GM19043 (cell line): ENCODE measurements at regions not wholly inside any gene's neighbourhood (a gene's known extent, or its start where the extent isn't known, plus 50 kb on each side); places are given as distances from the start of the nearest gene placed in this dataset.

ENCODE experiments used
- ATAC-seq: cut with Tn5 transposase; IDR thresholded peaks from one replicate; pipeline ENCODE4 v1.9.1; 2021; ENCODE audit warnings: low read depth; ENCODE audit not compliant: unreplicated experiment

DNA sequence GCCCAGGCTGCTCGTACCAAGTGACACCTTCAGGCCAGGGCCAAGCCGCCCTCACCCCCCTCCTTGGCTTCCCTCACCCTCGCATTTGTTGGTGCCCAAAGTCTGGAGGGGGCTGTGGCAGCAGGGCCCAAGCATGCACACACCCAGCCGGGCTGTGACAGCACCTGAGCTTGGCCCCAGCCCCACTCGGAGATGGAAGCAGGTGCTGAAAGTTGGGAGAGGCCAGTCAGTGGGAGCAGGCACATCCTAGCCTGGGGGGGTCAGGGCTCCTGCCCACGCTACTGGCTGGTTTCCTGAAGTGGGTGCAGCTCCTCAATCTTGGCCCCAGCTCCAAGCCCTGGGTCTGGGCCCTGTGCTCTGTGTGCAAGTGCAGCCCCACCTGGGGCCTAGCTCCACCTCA, 228.0 kb downstream of the RDH14 start:
- no peak for ATAC-seq

GRCh38 chr2:18325118-18325517, 235.3 kb downstream of the RDH14 start:
- no peak for ATAC-seq

GRCh38 chr2:18319987-18320386, 240.5 kb downstream of the RDH14 start:
- no peak for ATAC-seq

DNA sequence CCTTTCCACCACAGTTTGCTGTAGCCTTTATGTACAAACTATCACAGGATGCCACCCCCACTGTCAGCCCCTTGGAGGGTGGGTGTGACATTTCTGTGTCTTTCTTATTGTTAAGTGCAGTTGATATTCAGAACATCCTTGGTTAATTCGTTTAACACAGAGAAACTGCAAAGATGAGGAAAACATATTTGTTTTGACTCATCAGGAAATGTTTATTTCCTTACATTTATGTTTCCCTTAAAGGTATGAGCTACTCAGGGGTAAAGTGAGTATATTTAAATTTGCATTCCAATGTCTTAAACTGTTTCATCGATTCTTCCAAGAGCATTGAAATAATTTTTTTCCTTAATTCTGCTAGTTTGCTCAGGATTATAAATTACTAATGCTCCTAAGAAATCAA, 243.4 kb downstream of the RDH14 start:
- ATAC-seq = no peak

- no peak for ATAC-seq
Observed at GRCh38 chr2:18312818-18313217, 247.6 kb downstream of the RDH14 start.

- no peak for ATAC-seq
Observed at GRCh38 chr2:18311420-18312195, 248.8 kb downstream of the RDH14 start.

- no peak for ATAC-seq
Observed at GRCh38 chr2:18309627-18310026, 250.8 kb downstream of the RDH14 start.

- ATAC-seq = no peak
Observed at GRCh38 chr2:18309188-18309587, 251.3 kb downstream of the RDH14 start.

DNA sequence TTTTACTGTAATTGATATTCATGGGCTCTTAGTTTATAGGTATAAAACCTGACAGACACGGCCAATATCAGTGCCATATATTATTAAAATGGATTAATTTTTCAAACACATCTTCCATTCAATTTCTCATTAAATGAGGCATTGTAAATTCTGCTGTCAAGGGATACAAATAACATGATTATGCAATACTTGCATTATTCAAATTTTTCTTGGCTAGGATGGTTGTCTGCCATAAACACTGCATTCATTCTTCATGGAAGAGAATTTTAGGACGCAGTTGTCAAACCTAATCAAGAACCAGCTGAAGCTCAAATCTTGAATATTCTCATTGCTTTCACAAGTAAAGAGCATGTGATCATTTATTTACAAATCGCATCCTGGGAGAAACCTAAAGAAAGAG, 255.6 kb downstream of the RDH14 start:
- ATAC-seq = no peak

GRCh38 chr2:18301421-18302139, 258.9 kb downstream of the RDH14 start:
- ATAC-seq = no peak

DNA sequence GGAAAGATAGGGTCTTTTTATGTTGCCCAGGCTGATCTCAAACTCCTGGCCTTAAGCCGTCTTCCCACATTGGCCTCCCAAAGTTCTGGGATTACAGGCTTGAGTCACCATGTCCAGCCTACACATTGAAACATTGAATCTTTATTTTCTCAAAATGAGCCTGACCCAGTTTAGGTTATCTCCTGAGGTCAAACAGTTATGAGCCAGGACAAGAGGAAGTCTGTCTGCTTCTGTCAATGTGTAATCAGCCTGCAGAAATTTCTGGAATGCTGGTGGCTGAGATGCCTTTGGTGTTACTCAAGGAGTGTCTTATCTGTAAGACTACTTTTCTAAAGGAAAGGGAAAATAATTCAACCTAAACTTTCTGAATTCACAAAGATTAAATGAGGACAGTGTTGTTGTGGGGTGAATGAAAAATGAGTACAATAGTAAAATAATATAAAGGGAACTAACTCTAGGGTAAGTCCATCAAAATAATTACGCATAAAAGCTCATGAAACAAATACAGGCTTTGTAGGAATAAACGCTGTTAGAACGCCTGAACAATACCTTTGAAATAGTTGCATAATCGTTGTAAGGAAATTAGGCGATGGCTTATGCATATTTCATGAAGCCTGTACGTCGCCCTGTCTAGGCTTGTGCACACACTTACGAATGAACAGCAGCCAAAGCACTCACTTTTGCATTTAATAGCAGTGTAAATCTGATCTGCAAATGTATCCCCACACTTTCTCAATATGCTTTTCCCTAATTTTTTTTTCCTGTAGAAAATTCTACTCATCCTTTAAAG, 260.8 kb downstream of the RDH14 start:
- no peak for ATAC-seq

- ATAC-seq = no peak
Observed at GRCh38 chr2:18297534-18298058, 262.9 kb downstream of the RDH14 start.

DNA sequence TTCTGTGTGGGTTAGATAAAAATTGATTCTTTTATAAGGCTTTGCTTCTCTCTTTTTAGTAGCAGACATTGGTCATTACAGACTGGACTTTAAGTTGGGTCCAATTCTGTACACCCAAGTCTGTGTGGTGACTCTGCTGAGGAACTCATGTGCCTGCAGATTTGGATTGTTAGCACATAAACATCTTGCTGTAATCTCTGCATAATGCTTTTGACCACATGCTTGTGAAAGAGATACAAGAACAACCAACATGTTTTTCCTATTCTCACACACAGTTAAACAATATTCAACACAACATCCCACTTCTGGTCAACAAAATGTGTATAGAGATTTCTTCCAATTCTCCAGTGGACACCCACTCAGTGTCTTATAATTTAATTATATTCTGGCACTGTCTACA, 270.1 kb downstream of the RDH14 start:
- no peak for ATAC-seq

GRCh38 chr2:18286897-18287296, 273.6 kb downstream of the RDH14 start:
- no peak for ATAC-seq

DNA sequence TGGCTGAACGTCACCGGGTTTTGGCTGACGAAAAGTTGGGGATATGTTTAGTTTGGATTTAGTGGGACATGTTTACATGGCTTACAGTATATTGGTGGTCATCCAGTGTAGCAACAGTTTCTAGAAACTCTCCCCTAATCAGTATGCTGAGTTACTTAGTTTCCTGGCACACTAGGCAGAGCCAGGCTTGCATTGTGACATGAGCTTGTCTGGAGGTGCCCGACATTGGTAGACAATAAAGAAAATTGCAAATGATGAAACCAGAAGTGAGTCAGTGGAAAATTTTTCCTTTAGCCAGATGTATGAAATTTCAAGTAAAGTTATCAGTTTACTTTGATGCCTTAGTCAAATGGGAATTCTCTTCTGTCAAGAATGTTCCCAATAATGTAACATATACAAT, 276.1 kb downstream of the RDH14 start:
- ATAC-seq = no peak

GRCh38 chr2:18282026-18282425, 278.4 kb downstream of the RDH14 start:
- no peak for ATAC-seq

GRCh38 chr2:18276583-18277075, 283.8 kb downstream of the RDH14 start:
- no peak for ATAC-seq

- ATAC-seq = no peak
Observed at GRCh38 chr2:18273205-18273604, 287.2 kb downstream of the RDH14 start.

GRCh38 chr2:18272148-18272494, 288.3 kb downstream of the RDH14 start:
- no peak for ATAC-seq

- no peak for ATAC-seq
Observed at GRCh38 chr2:18271370-18272147, 288.9 kb downstream of the RDH14 start.
